ENCODE measurements at regions not wholly inside any gene's neighbourhood (a gene's known extent, or its start where the extent isn't known, plus 50 kb on each side); places are given as distances from the start of the nearest gene placed in this dataset.

GRCh38 chr7:15866753-15867152 is 180.3 kb upstream of the MEOX2 start:
- Histone ChIP-seq H3K4me1 (ENCODE audit: control insufficient read depth, extremely low read depth, insufficient read depth, low read length) (no peaks in the 10 kb centered on the region), H4K20me1 (ENCODE audit: control insufficient read depth, extremely low read depth, insufficient read depth, low read length) (no peaks in the 10 kb centered on the region), H3K36me3 (ENCODE audit: control insufficient read depth, insufficient read depth, low read length) (no peaks in the 10 kb centered on the region), H2AFZ (ENCODE audit: low read length) (no peak overlapping the region), H3K79me2 (ENCODE audit: control insufficient read depth, insufficient read depth, low read length) (no peaks in the 10 kb centered on the region), H3K9ac (ENCODE audit: insufficient read depth, low read length) (no peak overlapping the region), H3K27me3 (ENCODE audit: control insufficient read depth, insufficient read depth, low read length) (no peaks in the 10 kb centered on the region), H3K4me2 (ENCODE audit: extremely low read depth, insufficient read depth, low read length) (no peak overlapping the region), H3K4me3 (replicated peaks in 1 of 4; ENCODE audit: control extremely low read depth in 1 of 4, insufficient read depth in 1 of 4, low read depth in 3 of 4, low read length in 4 of 4) (no peak overlapping the region), H3K9me3 (ENCODE audit: control insufficient read depth, insufficient read depth, low read depth, low read length) (no peaks in the 10 kb centered on the region), H3K27ac (ENCODE audit: insufficient read depth, low read length) (no peak overlapping the region)
- TF ChIP-seq EZH2 (IDR thresholded peaks at IDR 0.05; ENCODE audit: low read length, missing control alignments): no peak
- no peak for TF ChIP-seq CTCF (conservative IDR thresholded peaks at IDR 0.05 in 1 of 2, IDR thresholded peaks at IDR 0.05 in 1 of 2; ENCODE audit: low read depth in 1 of 2, low read length in 2 of 2)
- DNase-seq (ENCODE audit: low read depth in 2 of 2): no peak

- Histone ChIP-seq H3K9ac (ENCODE audit: insufficient read depth, low read length) (no peak overlapping the region), H4K20me1 (ENCODE audit: control insufficient read depth, extremely low read depth, insufficient read depth, low read length) (no peaks in the 10 kb centered on the region), H2AFZ (ENCODE audit: low read length) (no peak overlapping the region), H3K27me3 (ENCODE audit: control insufficient read depth, insufficient read depth, low read length) (no peaks in the 10 kb centered on the region), H3K4me3 (replicated peaks in 1 of 4; ENCODE audit: control extremely low read depth in 1 of 4, insufficient read depth in 1 of 4, low read depth in 3 of 4, low read length in 4 of 4) (no peak overlapping the region), H3K36me3 (ENCODE audit: control insufficient read depth, insufficient read depth, low read length) (no peaks in the 10 kb centered on the region), H3K79me2 (ENCODE audit: control insufficient read depth, insufficient read depth, low read length) (no peaks in the 10 kb centered on the region), H3K9me3 (ENCODE audit: control insufficient read depth, insufficient read depth, low read depth, low read length) (no peaks in the 10 kb centered on the region), H3K27ac (ENCODE audit: insufficient read depth, low read length) (no peak overlapping the region), H3K4me1 (ENCODE audit: control insufficient read depth, extremely low read depth, insufficient read depth, low read length) (no peaks in the 10 kb centered on the region), H3K4me2 (ENCODE audit: extremely low read depth, insufficient read depth, low read length) (no peak overlapping the region)
- DNase-seq (ENCODE audit: low read depth in 2 of 2): no peak
- TF ChIP-seq CTCF (conservative IDR thresholded peaks at IDR 0.05 in 1 of 2, IDR thresholded peaks at IDR 0.05 in 1 of 2; ENCODE audit: low read depth in 1 of 2, low read length in 2 of 2) (no peak), EZH2 (IDR thresholded peaks at IDR 0.05; ENCODE audit: low read length, missing control alignments) (no peak)
Measured at GRCh38 chr7:15864626-15864991, 178.1 kb upstream of the MEOX2 start.

- Histone ChIP-seq H3K4me3 (replicated peaks in 1 of 4; ENCODE audit: control extremely low read depth in 1 of 4, insufficient read depth in 1 of 4, low read depth in 3 of 4, low read length in 4 of 4) (no peak overlapping the region), H3K27ac (ENCODE audit: insufficient read depth, low read length) (no peak overlapping the region), H3K4me2 (ENCODE audit: extremely low read depth, insufficient read depth, low read length) (no peak overlapping the region), H4K20me1 (ENCODE audit: control insufficient read depth, extremely low read depth, insufficient read depth, low read length) (no peaks in the 10 kb centered on the region), H3K27me3 (ENCODE audit: control insufficient read depth, insufficient read depth, low read length) (no peaks in the 10 kb centered on the region), H3K9ac (ENCODE audit: insufficient read depth, low read length) (no peak overlapping the region), H2AFZ (ENCODE audit: low read length) (no peak overlapping the region), H3K4me1 (ENCODE audit: control insufficient read depth, extremely low read depth, insufficient read depth, low read length) (no peaks in the 10 kb centered on the region), H3K9me3 (ENCODE audit: control insufficient read depth, insufficient read depth, low read depth, low read length) (no peaks in the 10 kb centered on the region), H3K36me3 (ENCODE audit: control insufficient read depth, insufficient read depth, low read length) (no peaks in the 10 kb centered on the region), H3K79me2 (ENCODE audit: control insufficient read depth, insufficient read depth, low read length) (no peaks in the 10 kb centered on the region)
- DNase-seq (ENCODE audit: low read depth in 2 of 2): peak in 1 of 2 donors; percentile 22
- no peak for TF ChIP-seq EZH2 (IDR thresholded peaks at IDR 0.05; ENCODE audit: low read length, missing control alignments)
- no peak for TF ChIP-seq CTCF (conservative IDR thresholded peaks at IDR 0.05 in 1 of 2, IDR thresholded peaks at IDR 0.05 in 1 of 2; ENCODE audit: low read depth in 1 of 2, low read length in 2 of 2)
Measured at GRCh38 chr7:15863951-15864625, 177.6 kb upstream of the MEOX2 start.
